HuH-7 (cell line): ENCODE measurements at regions not wholly inside any gene's neighbourhood (a gene's known extent, or its start where the extent isn't known, plus 50 kb on each side); places are given as distances from the start of the nearest gene placed in this dataset.
"Not testable (repeated sequence)": the region's sequence is repeated elsewhere in the genome, so short reads cannot be mapped to it uniquely, and the experiment has no call there.

Experiments used
- DNase-seq: peaks from one replicate; pipeline ENCODE4 v3.0.0; 2011; ENCODE audit warnings: low spot score

GRCh38 chr3:182406786-182407185 lies 386.5 kb upstream of the ATP11B start:
- no peak for DNase-seq

GRCh38 chr3:182410051-182410450 lies 383.3 kb upstream of the ATP11B start:
- DNase-seq: no peak

DNA sequence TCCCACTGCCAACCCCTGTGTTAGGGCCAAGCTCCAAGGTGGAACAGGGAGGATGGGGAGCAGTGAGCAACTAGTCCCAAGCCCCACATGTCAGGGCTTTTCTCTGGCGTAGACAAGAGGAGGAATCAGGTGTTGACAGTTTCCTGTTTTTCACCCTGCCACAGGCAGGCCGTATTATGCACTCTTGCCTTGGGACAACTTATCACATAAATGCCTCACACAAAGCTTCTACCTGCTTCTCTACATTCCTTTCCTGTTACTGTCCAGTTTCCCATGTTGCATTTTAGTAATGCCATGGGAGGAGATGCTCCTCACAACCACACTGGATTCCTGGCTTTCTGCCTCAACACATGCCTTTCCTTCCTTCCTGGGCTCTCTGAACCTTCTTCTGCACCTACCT lies 381.2 kb upstream of the ATP11B start:
- no peak for DNase-seq

GRCh38 chr3:182413061-182413460 lies 380.2 kb upstream of the ATP11B start:
- DNase-seq: no peak

GRCh38 chr3:182413682-182414081 lies 379.6 kb upstream of the ATP11B start:
- no peak for DNase-seq

GRCh38 chr3:182414586-182414985 lies 378.7 kb upstream of the ATP11B start:
- no peak for DNase-seq

DNA sequence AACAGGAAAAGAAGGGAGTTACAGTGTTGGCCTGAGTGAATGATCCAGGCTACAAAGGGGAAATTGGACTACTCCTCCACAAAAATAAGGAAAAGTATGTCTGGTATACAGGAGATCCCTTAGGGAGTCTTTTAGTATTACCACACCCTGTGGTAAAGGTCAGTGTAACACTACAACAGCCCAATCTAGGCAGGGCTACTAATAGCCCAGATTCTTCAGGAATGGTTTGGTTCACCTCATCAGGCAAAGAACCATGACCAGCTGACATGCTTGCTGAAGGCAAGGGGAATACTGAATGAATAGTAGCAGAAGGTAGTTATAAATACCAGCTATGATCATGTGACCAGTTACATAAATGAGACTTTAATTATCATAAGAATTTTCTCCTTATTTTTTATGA lies 372.6 kb upstream of the ATP11B start:
- DNase-seq: no peak

DNA sequence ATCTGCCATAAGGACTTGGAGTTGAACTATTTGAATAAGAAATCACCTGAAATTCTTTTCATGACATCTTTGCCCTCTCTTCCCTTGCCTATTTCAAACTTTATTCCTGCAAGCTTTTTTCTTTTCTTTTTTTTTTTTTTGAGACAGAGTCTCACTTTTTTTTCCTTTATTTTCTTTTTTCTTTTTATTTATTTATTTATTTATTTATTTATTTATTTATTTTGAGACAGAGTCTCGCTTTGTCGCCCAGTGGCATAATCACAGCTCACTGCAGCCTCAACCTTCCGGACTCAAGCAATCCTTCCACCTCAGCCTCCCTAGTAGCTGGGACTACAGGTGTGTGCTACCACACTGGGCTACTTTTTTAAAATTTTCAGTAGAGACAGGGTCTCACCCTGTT lies 369.3 kb upstream of the ATP11B start:
- no peak for DNase-seq

DNA sequence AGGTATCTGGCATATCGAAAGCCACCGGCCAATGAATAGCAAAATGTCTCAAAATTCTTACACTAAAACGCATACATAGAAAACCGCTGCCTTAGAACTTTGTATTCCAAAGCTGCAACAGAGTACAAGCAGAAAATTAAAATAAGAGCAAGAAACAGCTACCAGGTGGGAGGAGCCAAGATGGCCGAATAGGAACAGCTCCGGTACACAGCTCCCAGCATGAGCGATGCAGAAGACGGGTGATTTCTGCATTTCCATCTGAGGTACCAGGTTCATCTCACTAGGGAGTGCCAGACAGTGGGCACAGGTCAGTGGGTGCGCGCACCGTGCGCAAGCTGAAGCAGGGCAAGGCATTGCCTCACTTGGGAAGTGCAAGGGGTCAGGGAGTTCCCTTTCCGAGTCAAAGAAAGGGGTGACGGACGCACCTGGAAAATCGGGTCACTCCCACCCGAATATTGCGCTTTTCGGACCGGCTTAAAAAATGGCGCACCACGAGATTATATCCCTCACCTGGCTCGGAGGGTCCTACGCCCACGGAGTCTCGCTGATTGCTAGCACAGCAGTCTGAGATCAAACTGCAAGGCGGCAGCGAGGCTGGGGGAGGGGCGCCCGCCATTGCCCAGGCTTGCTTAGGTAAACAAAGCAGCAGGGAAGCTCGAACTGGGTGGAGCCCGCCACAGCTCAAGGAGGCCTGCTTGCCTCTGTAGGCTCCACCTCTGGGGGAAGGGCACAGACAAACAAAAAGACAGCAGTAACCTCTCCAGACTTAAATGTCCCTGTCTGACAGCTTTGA lies 367.2 kb upstream of the ATP11B start:
- not testable (repeated sequence) for DNase-seq

- not testable (repeated sequence) for DNase-seq
Observed at GRCh38 chr3:182431972-182432371, 361.3 kb upstream of the ATP11B start.

- DNase-seq: no peak
Observed at GRCh38 chr3:182435860-182436259, 357.4 kb upstream of the ATP11B start.

DNA sequence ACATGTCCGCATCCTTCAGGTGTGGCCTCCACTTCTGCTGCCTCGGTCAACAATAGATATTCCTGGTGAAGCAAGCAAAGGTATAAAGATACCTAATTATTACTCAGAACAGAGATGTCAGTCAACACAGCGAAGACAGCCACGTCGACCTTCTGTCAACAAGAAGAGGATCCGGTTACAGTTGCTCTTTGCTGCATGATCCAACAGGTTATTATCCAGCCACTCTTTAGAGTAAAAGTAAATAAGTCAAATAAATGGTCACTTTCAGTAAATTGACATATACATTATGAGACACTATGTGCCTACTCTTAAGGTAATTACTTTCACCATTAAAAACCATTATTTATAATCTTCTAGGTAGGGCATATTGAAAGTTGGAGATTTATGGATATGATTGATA lies 356.8 kb upstream of the ATP11B start:
- no peak for DNase-seq

GRCh38 chr3:182438398-182438797 lies 354.9 kb upstream of the ATP11B start:
- DNase-seq: no peak

DNA sequence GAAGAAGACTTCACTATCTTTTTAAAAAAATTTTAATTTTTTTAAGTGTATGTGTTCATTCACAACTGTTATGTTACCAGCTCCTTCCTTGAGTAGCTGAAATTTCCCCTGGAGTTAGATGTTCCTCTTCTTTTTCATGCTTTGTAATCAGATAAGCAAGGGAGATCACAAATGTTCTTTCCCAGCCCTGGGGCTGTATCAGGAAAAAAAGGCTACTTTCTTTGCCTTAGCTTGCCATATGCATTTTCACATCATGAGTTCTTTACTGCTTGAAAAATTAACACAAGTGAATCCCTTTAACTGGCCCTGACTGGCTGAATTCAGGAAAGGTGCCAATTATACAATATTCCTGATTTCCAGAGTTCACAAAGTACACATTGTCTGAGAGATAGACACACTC lies 353.2 kb upstream of the ATP11B start:
- DNase-seq: no peak

DNA sequence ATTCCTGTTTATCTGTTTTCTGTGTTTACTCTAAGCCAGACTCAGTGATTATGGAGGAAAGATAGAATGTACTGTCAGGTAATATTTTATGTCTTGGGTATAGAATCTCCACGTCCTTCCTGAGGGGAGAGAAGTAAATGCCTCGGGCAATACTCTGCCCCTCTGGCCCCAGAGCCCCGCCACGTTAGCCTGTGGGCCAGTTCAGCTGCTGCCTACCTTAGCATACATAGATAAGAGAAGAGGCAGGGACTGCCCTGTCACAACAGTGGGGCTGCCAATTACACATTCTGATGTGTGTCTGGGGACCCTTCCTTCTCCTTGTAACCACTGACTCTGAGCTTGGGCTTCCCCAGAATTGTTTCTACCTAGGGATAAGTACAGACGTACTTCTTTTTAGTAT lies 347.7 kb upstream of the ATP11B start:
- no peak for DNase-seq

DNA sequence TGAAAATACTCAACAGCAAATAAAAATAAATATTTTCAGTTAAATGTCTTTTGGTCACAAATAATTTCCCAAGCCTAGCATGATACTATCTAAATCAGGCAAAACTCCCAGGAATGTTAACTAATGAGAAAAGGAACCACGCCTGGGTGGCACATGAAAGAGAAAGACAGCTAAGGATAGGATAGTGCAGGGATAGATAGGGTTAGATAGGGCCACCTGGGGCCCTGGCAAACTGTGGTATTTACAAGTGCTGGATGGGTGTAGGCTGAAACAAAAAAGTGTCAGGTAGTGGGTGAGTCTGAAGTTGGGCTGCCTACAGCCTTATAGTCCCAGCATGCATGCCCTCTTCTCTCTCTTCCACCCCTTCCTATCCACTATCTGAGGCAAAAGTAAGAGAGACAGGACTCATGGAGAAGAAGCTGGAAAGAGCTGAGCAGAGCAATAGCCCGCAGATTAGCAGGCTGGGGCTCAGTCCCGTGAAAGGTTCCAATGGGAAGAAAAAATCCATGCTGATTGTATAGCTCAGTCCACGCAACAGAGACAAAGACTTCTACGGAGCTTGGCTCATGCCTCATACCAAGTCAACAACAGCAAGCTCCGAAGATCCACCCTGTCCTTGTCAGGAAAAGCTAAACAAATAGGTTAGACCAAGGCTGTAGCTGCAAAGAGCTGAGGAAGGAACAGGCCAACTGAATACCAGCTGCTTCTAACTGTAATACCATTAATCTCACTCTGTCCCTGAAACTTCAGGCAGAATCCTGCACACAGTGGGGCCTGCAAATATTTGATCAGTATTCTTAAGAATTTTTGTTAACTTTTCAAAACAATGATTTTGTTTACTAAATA lies 342.1 kb upstream of the ATP11B start:
- no peak for DNase-seq

DNA sequence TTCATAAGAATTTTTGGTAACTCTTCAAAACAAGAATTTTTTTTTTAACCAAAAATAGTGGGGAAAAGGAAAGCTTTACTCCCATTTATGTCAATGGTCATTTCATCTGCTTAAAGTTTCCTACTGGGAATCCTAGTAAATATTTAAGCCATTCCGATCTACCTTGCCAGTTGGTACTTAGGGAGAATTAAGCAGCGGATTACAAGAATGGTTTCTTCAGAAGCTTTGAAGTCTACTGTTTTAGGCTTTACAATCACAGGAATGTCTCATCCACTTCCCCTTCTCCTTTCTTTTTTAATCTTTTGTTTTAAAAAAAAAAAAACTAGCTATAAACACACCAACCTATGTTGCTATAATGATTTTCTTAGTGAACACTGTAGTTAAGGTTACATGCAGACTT lies 341.4 kb upstream of the ATP11B start:
- no peak for DNase-seq

DNA sequence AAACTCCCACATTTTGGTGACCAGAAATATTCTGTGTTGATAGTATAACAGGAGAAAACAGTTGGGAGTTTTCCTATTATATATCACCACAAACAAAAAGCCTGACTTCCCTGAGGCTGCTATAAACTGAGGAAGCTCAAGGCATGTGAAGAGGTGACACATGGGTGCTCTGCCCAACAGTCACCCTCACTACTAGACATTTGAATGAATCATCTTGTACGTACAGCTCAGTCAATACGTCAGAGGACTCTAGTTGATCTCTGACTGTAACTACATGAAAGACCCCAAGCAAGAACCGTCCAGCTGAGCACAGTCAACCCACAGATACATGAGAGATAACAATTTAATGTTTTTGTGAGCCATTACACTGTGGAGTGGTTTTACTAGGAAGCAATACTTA lies 338.3 kb upstream of the ATP11B start:
- no peak for DNase-seq

- DNase-seq: no peak
Observed at GRCh38 chr3:182460303-182460702, 333.0 kb upstream of the ATP11B start.

GRCh38 chr3:182462152-182462551 lies 331.2 kb upstream of the ATP11B start:
- DNase-seq: no peak

- DNase-seq: no peak
Observed at GRCh38 chr3:182464513-182465145, 328.7 kb upstream of the ATP11B start.

DNA sequence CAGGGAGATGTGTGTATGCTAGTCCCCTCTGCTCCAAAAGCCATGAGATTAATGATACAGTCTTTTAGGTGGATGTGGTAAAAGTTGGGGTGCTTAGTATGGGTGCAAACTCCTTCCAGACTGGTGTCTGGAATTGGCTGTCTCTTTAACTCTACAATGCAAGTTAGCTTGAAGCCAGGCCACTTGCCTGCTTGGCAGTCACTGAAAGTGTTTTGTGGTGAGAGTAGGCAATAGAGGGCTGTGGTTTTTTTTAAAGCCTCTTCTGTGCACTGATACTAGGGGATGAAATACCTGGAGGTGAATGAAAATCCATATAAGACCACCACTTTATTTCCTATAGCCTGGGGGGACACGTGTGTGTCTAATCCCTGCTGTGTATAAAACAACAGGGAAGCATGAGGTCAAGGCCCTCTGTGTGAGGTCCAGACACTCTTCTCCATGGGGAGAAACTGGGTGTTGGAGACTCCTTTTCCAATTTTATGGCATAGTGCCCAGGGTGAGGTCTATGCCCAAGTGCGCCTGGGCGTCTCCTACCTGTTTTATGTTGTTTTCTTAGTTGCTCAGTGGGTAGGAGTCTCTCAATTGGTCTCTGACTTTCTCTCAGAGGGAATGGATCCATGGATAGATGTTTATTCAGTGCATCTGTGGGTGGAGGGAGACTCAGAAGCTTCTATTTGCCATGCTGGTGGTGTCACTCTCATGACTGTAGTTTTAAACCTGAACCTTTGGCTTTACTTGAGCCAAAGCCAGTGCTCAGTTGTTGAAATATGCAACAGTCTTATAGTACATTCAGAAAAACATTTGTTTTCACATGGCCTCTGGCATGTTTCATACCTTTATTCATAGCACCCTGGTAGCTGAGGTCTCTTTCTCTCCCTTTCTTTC lies 327.8 kb upstream of the ATP11B start:
- DNase-seq: no peak
